SW480 (cell line): ENCODE measurements at regions not wholly inside any gene's neighbourhood (a gene's known extent, or its start where the extent isn't known, plus 50 kb on each side); places are given as distances from the start of the nearest gene placed in this dataset.
"Not testable (repeated sequence)": the region's sequence is repeated elsewhere in the genome, so short reads cannot be mapped to it uniquely, and the experiment has no call there.

Experiments used
- DNase-seq: peaks from one replicate; pipeline ENCODE4 v3.0.0-alpha.2; 2016; ENCODE audit warnings: low spot score

DNA sequence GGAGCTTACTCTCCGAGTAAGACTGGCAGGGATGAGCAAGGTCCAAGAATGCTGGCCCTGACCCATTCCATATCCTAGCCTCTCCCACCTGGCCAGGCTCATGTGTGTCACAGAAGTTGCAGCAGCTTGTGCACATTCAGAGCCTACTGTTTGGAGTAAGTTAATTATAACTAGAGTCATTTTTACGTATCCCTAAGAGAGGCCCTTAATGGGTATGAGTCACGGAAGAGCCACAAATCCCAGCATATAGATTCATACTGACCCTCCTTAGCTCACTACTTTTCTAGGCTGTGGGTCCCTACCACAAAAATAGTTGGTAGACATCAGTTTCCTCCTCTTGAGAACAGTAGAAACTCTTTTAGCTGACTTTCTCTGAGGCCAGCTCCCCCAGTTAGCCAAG, 118.3 kb upstream of the FRG1 start:
- no peak for DNase-seq

DNA sequence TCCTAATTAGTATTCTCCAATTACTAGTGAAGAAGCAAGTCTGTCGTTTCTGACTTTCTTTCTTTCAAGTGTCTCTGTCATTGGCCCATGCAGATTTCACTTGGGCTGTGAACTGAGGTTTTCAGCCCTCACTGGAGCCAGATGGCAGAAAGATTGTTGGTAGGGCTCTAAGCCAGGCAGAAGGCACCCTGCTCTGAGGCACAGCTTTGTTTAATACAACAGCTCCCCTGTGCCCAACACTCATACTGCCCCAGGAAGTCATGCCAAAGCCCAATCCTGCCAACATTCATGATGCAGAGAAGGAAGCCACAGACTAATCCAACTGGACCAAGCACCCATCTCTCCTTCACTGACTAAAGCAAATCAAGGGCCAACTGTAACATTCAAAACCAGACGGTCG, 117.1 kb upstream of the FRG1 start:
- no peak for DNase-seq

GRCh38 chr4:189825466-189825865, 115.2 kb upstream of the FRG1 start:
- no peak for DNase-seq

DNA sequence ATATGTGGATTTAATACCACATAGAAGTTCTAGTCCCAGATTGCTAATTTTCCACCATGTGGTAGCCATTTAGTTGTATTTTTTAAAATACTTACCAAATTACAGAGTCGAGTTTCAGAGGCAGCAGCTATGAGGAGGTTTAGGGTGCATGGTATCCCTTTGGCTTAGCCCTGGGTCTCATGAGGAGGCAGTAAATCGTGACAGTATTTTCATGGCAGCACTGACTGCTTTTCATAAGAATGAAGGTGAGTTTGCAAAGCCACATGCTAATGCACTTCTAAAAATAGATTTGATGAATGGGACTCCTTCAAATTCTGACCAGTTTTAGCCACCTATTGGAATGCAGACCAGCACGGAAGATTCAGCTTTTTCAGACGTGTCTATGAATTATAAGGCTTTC, 114.0 kb upstream of the FRG1 start:
- no peak for DNase-seq

- no peak for DNase-seq
Measured at GRCh38 chr4:189828081-189828697, 112.5 kb upstream of the FRG1 start.

DNA sequence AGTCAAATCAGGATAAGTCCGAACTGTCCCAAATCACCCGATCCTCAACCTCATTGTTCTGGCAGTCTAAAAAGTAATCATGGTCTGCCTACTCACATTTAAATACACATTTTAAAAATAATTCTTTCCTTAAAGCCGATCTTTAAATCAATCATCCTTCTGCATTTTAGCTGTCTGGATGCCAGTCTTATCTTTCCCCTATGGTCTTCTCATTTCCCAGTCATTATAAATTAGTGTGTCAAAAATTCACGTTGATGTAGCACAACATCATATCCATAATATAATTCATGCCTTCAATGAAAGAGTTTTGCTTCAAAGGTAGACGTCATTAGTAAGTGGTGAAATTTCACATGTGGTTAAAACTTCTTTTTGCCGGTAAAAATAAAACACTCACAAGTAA, 108.1 kb upstream of the FRG1 start:
- DNase-seq: no peak

- no peak for DNase-seq
Measured at GRCh38 chr4:189834616-189835015, 106.1 kb upstream of the FRG1 start.

DNA sequence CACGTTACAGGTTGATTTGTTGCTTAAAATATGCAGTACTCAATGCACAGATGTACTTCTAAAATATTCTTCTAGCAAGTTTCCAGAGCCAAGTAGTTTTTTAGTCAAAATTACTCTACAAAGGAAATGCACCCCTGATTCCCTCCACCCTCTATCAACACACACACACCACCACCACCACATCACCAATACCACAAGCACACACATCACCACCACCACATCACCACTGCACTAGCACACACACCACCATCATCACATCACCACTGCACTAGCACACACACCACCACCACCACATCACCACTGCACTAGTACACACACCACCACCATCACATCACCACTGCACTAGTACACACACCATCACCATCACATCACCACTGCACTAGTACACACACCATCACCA, 105.2 kb upstream of the FRG1 start:
- DNase-seq: no peak

DNA sequence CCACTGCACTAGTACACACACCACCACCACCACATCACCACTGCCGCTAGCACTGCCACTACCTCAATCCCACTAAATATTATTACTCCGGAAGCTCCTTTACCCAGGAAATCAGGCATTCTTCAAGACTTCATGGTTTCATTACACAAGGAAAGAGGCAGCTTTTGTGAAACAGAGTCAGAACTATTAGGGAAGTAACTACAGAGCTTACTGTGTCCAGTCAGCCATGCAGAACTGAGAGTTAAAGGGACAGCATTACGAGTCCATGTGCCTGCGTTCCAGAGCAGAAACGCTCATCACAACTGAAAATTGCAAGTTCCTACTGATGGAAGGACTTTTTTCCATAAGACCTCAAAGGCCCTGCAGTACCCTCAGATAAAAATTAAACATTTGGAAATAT, 103.2 kb upstream of the FRG1 start:
- DNase-seq: no peak

DNA sequence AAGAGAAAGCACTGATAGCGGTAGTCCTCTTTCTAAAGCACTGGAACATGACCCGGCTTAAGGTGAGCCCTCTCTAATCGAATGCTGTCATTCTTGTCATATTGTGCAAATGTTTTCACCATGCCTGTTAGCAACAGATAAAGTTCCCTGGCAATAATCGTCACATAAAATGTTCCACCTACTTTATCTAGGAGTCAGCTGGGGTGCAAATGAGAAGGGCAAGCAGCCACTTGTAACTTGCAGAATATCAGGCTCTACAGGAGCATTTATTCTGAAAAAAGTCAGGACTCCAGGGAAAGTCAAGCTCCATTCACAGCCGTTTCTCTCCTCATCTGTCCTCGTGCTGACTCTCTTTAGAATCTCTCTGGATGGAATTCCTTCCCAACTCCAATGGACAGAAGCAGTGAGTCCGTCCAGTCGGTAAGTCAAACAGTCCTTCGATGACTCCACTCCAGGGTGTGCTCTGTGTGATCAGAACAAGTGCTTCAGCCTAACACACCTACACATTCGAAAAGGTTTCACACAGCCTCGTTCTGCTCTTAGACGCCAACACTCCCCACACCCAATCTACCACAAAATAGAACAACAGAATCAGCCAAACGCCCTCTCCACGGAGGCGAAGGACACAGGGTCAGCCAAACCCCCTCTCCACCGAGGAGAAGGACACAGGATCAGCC, 101.7 kb upstream of the FRG1 start:
- DNase-seq: no peak

DNA sequence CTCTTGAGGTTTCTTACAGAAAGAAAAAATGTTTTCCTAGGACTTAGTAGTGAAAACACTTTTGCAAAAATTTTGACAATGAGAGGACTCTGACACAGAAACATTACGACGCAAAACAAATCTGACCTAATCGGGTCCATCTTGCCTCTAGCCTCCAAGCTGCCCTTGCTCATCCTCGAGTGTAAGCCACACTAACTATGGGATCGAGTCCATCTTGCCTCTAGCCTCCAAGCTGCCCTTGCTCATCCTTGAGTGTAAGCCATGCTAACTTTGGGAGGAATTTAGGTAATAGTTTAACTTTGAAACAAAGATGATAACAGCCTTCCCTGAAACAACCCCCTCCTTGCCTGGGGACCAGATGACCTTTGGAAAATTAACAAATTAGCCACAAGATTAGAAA, 100.3 kb upstream of the FRG1 start:
- no peak for DNase-seq

GRCh38 chr4:189843413-189844009, 97.2 kb upstream of the FRG1 start:
- no peak for DNase-seq

DNA sequence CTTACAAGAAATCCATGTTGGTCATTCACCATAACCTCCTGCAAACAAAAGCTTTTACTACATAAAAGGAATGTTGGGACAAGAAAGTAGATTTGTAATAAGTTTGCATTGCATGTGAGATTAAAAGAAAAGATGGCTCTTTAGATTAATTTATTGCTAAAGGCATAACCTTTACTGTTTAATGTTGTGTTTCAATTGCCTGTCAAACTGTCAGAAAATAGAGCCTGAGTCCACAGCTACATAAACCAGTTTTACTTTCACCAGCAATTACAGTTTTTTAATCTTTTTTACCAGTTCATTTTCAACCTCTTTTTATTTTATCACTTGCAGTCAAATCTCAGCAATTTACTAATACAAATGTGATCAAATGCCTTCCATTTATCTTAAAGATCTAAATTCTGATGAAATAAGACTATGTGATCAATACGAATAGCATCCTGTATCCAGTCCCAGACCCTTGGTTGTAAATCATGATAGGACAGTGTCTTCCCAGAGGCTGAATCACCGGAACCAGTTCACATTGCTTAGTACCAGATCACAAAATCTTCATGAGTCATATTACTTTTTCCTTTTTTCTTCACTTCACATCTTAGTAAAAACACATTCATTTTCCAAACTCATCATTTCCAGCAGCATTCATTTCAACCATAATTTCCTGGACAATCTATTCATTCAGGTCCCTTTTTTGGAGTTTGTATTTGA, 95.4 kb upstream of the FRG1 start:
- DNase-seq: no peak

- not testable (repeated sequence) for DNase-seq
Measured at GRCh38 chr4:189846094-189846493, 94.6 kb upstream of the FRG1 start.

- DNase-seq: not testable (repeated sequence)
Measured at GRCh38 chr4:189846608-189847007, 94.1 kb upstream of the FRG1 start.

- not testable (repeated sequence) for DNase-seq
Measured at GRCh38 chr4:189848672-189849071, 92.0 kb upstream of the FRG1 start.

GRCh38 chr4:189850239-189850856, 90.3 kb upstream of the FRG1 start:
- DNase-seq: no peak

- DNase-seq: no peak
Measured at GRCh38 chr4:189858435-189858834, 82.2 kb upstream of the FRG1 start.

DNA sequence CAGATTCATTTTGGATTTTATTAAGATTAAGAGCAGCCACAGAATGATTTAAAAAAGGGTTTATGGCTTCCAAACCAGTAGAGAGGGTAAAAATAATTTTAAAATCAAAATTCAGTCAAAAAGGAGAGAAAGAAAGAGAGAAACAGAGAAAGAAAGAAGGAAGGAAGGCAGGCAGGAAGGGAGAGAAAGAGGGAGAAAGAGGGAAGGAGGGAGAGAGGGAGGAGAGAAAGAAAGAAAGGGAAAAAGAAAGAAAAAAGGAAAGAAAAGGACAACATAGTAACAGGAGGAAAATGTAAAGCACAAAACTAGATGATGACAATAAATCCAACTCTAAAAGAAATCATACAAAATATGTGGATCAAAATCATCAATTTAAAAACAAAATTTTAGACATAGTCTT, 79.6 kb upstream of the FRG1 start:
- DNase-seq: no peak

GRCh38 chr4:189869236-189869635, 71.4 kb upstream of the FRG1 start:
- DNase-seq: no peak

GRCh38 chr4:189870511-189871234, 70.0 kb upstream of the FRG1 start:
- DNase-seq: no peak

DNA sequence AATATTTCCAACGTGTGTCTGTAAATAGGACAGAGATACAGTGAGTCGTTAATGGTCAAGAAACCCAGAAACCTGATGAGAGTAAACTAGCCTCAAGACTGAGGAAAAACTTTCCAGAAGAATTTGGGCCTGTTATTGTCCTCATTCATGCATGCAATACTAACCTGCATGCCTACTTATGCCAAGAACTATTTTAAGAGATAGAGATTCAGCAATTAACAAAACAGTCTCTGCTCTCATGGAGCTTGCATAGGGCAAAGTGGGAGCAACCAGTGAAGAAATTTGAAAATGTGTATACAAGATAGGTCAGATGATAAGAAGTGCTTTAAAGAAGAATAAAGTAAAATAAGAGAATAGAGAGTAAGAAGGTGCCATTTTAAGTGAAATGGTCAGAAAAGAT, 66.1 kb upstream of the FRG1 start:
- DNase-seq: no peak
